ENCODE measurements at regions not wholly inside any gene's neighbourhood (a gene's known extent, or its start where the extent isn't known, plus 50 kb on each side); places are given as distances from the start of the nearest gene placed in this dataset.

DNA sequence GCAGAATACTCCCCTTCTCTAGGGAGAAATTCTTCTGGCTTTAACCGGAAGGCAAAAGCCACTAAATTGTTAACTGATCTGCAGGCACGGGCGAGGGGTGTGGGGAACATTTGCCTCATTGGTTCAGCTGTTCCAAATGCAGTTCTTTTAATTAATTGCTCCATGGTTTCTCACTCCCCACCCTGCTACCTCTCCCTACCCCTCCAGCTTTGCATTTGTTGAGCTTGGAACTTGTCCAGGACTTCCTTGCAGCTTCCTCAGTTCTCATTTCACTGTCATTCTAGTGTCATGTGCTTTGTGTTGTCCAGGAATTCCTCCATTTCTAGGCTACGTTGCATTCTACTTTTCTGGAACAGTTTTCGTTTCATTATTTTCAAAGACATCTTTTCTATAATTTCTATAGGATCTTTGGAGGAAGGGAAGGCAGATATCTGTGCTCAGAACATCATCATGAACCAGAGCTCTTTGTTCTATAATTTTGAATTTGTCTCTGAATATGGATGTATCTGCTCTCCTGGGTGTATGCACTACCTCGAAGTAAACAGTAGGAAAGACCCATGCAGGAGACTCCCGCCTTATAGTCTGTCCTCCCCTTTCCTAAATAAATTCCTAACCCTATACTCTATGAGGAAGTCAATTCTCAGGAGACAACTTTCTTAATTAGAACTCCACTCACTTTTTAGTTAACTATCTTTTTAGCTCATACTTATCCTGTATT, 132.4 kb upstream of the LMO4 start:
- no peak for DNase-seq

GRCh38 chr1:87197156-87197555, 131.5 kb upstream of the LMO4 start:
- DNase-seq: no peak

DNA sequence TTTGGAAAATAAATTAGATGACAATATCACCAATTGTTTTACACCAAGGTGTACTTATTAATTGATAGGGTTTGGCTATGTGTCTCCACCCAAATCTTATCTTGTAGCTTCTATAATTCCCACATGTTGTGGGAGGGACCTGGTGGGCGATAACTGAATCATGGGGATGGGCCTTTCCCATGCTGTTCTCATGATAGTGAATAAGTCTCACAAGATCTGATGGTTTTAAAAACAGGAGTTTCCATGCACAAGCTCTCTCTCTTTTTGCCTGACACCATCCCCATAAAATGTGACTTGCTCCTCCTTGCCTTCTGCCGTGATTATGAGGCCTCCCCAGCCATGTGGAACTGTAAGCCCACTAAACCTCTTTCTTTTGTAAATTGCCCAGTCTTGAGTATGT, 131.0 kb upstream of the LMO4 start:
- DNase-seq: no peak

- DNase-seq: no peak
Observed at GRCh38 chr1:87200875-87201638, 127.6 kb upstream of the LMO4 start.

- no peak for DNase-seq
Observed at GRCh38 chr1:87201768-87202167, 126.9 kb upstream of the LMO4 start.

GRCh38 chr1:87202451-87202850, 126.2 kb upstream of the LMO4 start:
- no peak for DNase-seq

GRCh38 chr1:87202922-87203655, 125.6 kb upstream of the LMO4 start:
- DNase-seq: no peak

GRCh38 chr1:87203904-87204303, 124.8 kb upstream of the LMO4 start:
- DNase-seq: no peak

GRCh38 chr1:87204441-87204840, 124.2 kb upstream of the LMO4 start:
- no peak for DNase-seq

DNA sequence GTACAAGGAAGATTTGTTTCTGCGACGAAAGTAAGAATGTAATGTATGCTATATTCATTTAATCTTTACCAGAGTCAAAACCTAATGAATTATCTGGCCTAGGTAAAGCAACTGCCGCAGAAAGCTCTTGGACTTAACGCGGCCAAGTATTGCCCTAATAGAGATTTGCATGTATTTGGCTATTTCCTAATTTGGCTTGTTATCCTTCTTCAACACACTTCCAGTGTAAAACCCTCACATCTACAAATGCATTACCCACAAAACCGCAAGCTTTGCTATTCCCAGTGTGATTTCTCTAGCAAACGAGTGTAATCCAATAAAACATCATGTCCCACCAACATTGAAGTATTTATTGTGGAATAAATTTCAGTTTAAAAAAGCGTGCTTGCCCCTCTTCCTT, 123.8 kb upstream of the LMO4 start:
- no peak for DNase-seq

DNA sequence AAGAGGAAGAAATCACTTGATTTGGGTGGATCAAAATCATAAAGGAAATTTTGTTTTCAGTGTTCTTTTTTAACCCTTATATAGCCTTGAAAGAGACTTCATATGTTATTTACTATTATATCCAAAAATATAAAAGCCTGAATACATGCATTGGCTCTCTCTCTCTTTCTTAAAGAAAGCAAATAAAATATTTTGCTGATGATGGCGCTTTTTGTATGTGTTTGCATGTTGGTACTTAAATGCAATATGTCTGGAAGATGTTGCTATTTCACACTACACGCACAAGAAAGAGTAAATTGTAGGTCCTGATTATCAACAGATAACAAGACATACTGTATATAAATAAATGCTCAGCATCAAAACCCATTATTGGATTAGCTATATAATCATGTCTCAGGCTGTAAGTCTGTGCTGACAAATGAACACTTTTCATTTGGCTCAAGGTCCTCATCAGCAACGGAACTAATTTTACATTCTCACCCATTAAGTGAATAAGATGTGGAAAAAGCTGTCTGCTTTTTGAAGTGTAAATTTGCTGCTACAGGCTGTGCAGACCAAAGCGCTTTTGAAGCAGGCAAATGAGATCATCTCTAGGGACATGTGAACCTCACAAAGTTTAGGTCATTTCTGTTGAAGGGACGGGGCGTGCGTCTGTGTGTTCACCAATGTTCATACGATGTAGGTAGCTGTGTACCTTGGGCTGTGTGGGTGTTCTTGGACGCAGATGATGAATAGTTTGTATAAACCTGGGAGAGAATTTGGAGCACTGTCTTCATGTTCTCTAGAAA, 122.4 kb upstream of the LMO4 start:
- DNase-seq: no peak

GRCh38 chr1:87208080-87208479, 120.6 kb upstream of the LMO4 start:
- DNase-seq: no peak

- no peak for DNase-seq
Observed at GRCh38 chr1:87208931-87209330, 119.7 kb upstream of the LMO4 start.

- DNase-seq: no peak
Observed at GRCh38 chr1:87210151-87210550, 118.5 kb upstream of the LMO4 start.

GRCh38 chr1:87212431-87213134, 116.1 kb upstream of the LMO4 start:
- no peak for DNase-seq

DNA sequence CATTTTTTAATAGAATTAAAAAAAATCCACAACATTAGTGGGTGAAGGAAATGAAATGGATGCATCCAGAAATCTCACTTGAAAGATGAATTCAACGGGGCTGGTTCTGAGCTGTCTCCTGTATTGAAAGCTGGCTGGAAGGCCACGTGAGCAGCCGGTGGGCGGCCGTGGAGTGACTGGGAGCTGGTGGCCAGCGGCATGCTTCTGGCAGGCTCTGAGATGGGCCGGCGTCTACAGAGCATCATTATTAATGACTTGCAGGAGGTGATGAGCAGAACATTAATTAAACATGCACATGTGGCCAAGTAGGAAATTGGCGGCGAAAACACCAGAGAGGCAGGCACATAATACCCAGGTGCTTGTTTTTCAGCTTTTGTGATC, 115.6 kb upstream of the LMO4 start:
- DNase-seq: no peak

GRCh38 chr1:87215592-87215991, 113.1 kb upstream of the LMO4 start:
- DNase-seq: no peak

- DNase-seq: no peak
Observed at GRCh38 chr1:87218618-87219017, 110.1 kb upstream of the LMO4 start.

GRCh38 chr1:87219141-87219540, 109.5 kb upstream of the LMO4 start:
- no peak for DNase-seq

GRCh38 chr1:87219626-87220025, 109.1 kb upstream of the LMO4 start:
- no peak for DNase-seq

GRCh38 chr1:87220993-87221392, 107.7 kb upstream of the LMO4 start:
- no peak for DNase-seq

- peak; percentile 93 for DNase-seq
Observed at GRCh38 chr1:87224201-87224600, 104.5 kb upstream of the LMO4 start.
